ENCODE measurements at regions not wholly inside any gene's neighbourhood (a gene's known extent, or its start where the extent isn't known, plus 50 kb on each side); places are given as distances from the start of the nearest gene placed in this dataset.

- TF ChIP-seq CTCF (conservative IDR thresholded peaks at IDR 0.05; ENCODE audit: low read length), result no peak
- TF ChIP-seq EZH2phosphoT487 (IDR thresholded peaks at IDR 0.05; ENCODE audit: borderline replicate concordance, low read depth, low read length), result no peak
These were observed 573.9 kb downstream of the TMA16 start for GRCh38 chr4:164068392-164068791.

Data from OCI-LY7 (cell line).